Astrocyte of the hippocampus (primary cell): ENCODE measurements at regions not wholly inside any gene's neighbourhood (a gene's known extent, or its start where the extent isn't known, plus 50 kb on each side); places are given as distances from the start of the nearest gene placed in this dataset.

Source experiments
- DNase-seq: peaks from one replicate; pipeline ENCODE4 v3.0.0; 2011; ENCODE audit warnings: low read depth, low spot score

GRCh38 chr11:69393178-69393832, 88.2 kb upstream of the LINC01488 start:
- DNase-seq: no peak

GRCh38 chr11:69393865-69394233, 87.6 kb upstream of the LINC01488 start:
- DNase-seq: no peak

- DNase-seq: no peak
Measured at GRCh38 chr11:69394234-69394868, 87.1 kb upstream of the LINC01488 start.

- no peak for DNase-seq
Measured at GRCh38 chr11:69394869-69395246, 86.6 kb upstream of the LINC01488 start.

- DNase-seq: no peak
Measured at GRCh38 chr11:69395287-69395686, 86.2 kb upstream of the LINC01488 start.

- DNase-seq: no peak
Measured at GRCh38 chr11:69396051-69396947, 85.2 kb upstream of the LINC01488 start.

GRCh38 chr11:69396948-69397307, 84.5 kb upstream of the LINC01488 start:
- no peak for DNase-seq

- DNase-seq: peak; percentile 23
Measured at GRCh38 chr11:69397732-69398131, 83.7 kb upstream of the LINC01488 start.

GRCh38 chr11:69398529-69399492, 82.7 kb upstream of the LINC01488 start:
- DNase-seq: peak; percentile 91

GRCh38 chr11:69400140-69400539, 81.3 kb upstream of the LINC01488 start:
- DNase-seq: no peak

GRCh38 chr11:69400771-69401590, 80.5 kb upstream of the LINC01488 start:
- no peak for DNase-seq

GRCh38 chr11:69401715-69402114, 79.7 kb upstream of the LINC01488 start:
- DNase-seq: no peak

- no peak for DNase-seq
Measured at GRCh38 chr11:69402251-69402887, 79.1 kb upstream of the LINC01488 start.

- peak; percentile 38 for DNase-seq
Measured at GRCh38 chr11:69403556-69404215, 77.8 kb upstream of the LINC01488 start.

- no peak for DNase-seq
Measured at GRCh38 chr11:69406060-69406459, 75.4 kb upstream of the LINC01488 start.

- DNase-seq: no peak
Measured at GRCh38 chr11:69409812-69410645, 71.4 kb upstream of the LINC01488 start.

GRCh38 chr11:69411257-69411924, 70.1 kb upstream of the LINC01488 start:
- no peak for DNase-seq
